ENCODE measurements at regions not wholly inside any gene's neighbourhood (a gene's known extent, or its start where the extent isn't known, plus 50 kb on each side); places are given as distances from the start of the nearest gene placed in this dataset.

DNA sequence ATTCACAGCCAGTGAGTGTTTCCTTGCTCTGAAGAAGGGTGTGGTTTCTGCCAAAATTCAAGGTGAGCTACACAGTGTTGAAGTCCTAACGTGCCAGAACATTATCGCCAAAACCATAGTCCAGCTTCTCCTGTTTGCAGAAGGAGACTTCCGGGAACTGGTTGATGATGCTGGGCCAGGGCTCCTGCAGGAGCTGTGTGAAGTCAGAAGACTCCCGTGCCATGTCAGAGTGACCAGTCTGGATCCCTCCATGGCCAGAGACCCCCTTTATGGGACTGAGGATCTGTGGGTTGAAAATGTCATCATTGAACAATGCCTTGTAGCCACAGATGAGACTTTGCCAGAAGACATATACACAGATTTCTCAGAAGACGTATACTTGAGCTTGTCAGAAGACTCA, 96.0 kb upstream of the RAB12 start:
- no peaks in the 10 kb centered on the region for H3K9me3 ChIP-seq (ENCODE audit: control insufficient read depth in 4 of 4, low read length in 3 of 4)
- no peaks in the 10 kb centered on the region for H3K4me1 ChIP-seq (ENCODE audit: control insufficient read depth in 4 of 4, insufficient read depth in 4 of 4, low read length in 3 of 4)
- H3K27me3 ChIP-seq (ENCODE audit: control insufficient read depth in 4 of 4, insufficient read depth in 4 of 4, low read length in 3 of 4), result no peaks in the 10 kb centered on the region
- TF ChIP-seq, protein P1, sequence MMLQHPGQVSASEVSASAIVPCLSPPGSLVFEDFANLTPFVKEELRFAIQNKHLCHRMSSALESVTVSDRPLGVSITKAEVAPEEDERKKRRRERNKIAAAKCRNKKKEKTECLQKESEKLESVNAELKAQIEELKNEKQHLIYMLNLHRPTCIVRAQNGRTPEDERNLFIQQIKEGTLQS (IDR thresholded peaks at IDR 0.05), result no peak
- TF ChIP-seq NR2F2 (IDR thresholded peaks at IDR 0.05) (no peak), EGR1 (IDR thresholded peaks at IDR 0.05; ENCODE audit: low read depth in 2 of 2) (no peak)
- no peaks in the 10 kb centered on the region for H3K36me3 ChIP-seq (ENCODE audit: control insufficient read depth in 4 of 4, insufficient read depth in 3 of 4, low read depth in 1 of 4, low read length in 3 of 4)
- H3K9ac ChIP-seq (ENCODE audit: low read depth in 1 of 2, low read length in 2 of 2), result no peak overlapping the region
- H3K27ac ChIP-seq (ENCODE audit: low read depth in 1 of 2, low read length in 2 of 2), result no peak overlapping the region
- no peak for DNase-seq (ENCODE audit: low spot score)
- WGBS, result 82% methylated on average over 5 of the region's 5 CpGs
- H3K4me3 ChIP-seq (ENCODE audit: low read depth in 1 of 3, low read length in 3 of 3), result no peak overlapping the region

DNA sequence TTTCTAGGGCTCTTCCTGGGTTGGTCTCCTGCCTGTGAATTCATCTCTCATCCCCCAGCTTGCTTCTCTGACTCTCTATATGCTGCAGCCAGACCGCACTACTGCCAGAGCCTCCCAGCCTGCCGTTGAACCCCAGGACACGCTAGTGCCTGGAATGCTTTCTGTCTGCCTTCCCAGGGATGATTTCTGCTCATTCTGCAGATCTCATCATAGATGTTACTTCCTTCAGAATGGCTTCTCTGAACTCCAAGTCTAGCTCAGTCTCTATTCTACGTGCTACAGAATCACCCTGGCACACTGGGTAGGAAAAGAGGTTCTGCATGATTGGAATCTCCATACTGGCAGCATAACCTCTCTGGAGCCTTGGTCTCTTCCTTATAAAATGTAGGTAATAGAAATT, 94.8 kb upstream of the RAB12 start:
- no peaks in the 10 kb centered on the region for H3K4me1 ChIP-seq (ENCODE audit: control insufficient read depth in 4 of 4, insufficient read depth in 4 of 4, low read length in 3 of 4)
- H3K27ac ChIP-seq (ENCODE audit: low read depth in 1 of 2, low read length in 2 of 2), result no peak overlapping the region
- H3K9me3 ChIP-seq (ENCODE audit: control insufficient read depth in 4 of 4, low read length in 3 of 4), result no peaks in the 10 kb centered on the region
- H3K9ac ChIP-seq (ENCODE audit: low read depth in 1 of 2, low read length in 2 of 2), result no peak overlapping the region
- H3K36me3 ChIP-seq (ENCODE audit: control insufficient read depth in 4 of 4, insufficient read depth in 3 of 4, low read depth in 1 of 4, low read length in 3 of 4), result no peaks in the 10 kb centered on the region
- WGBS, result 81% methylated on average over 4 of the region's 4 CpGs
- no peak for DNase-seq (ENCODE audit: low spot score)
- no peaks in the 10 kb centered on the region for H3K27me3 ChIP-seq (ENCODE audit: control insufficient read depth in 4 of 4, insufficient read depth in 4 of 4, low read length in 3 of 4)
- TF ChIP-seq FOXA2 (IDR thresholded peaks at IDR 0.05) (no peak), EGR1 (IDR thresholded peaks at IDR 0.05; ENCODE audit: low read depth in 2 of 2) (no peak), HNF4G (IDR thresholded peaks at IDR 0.05) (no peak), GABPA (IDR thresholded peaks at IDR 0.05 in 1 of 2, conservative IDR thresholded peaks at IDR 0.05 in 1 of 2) (no peak), HNF4A (conservative IDR thresholded peaks at IDR 0.05) (no peak), RAD21 (IDR thresholded peaks at IDR 0.05) (no peak), FOXA1 (IDR thresholded peaks at IDR 0.05) (no peak), JUND (IDR thresholded peaks at IDR 0.05) (no peak), NR2F2 (IDR thresholded peaks at IDR 0.05) (no peak), YY1 (IDR thresholded peaks at IDR 0.05) (no peak), RXRA (IDR thresholded peaks at IDR 0.05) (no peak)
- TF ChIP-seq, protein P2, sequence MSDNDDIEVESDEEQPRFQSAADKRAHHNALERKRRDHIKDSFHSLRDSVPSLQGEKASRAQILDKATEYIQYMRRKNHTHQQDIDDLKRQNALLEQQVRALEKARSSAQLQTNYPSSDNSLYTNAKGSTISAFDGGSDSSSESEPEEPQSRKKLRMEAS (IDR thresholded peaks at IDR 0.05), result no peak
- TF ChIP-seq, protein P3, sequence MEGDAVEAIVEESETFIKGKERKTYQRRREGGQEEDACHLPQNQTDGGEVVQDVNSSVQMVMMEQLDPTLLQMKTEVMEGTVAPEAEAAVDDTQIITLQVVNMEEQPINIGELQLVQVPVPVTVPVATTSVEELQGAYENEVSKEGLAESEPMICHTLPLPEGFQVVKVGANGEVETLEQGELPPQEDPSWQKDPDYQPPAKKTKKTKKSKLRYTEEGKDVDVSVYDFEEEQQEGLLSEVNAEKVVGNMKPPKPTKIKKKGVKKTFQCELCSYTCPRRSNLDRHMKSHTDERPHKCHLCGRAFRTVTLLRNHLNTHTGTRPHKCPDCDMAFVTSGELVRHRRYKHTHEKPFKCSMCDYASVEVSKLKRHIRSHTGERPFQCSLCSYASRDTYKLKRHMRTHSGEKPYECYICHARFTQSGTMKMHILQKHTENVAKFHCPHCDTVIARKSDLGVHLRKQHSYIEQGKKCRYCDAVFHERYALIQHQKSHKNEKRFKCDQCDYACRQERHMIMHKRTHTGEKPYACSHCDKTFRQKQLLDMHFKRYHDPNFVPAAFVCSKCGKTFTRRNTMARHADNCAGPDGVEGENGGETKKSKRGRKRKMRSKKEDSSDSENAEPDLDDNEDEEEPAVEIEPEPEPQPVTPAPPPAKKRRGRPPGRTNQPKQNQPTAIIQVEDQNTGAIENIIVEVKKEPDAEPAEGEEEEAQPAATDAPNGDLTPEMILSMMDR (IDR thresholded peaks at IDR 0.05; ENCODE audit: low read depth, low read length, missing input control), result no peak
- TF ChIP-seq, protein P4, sequence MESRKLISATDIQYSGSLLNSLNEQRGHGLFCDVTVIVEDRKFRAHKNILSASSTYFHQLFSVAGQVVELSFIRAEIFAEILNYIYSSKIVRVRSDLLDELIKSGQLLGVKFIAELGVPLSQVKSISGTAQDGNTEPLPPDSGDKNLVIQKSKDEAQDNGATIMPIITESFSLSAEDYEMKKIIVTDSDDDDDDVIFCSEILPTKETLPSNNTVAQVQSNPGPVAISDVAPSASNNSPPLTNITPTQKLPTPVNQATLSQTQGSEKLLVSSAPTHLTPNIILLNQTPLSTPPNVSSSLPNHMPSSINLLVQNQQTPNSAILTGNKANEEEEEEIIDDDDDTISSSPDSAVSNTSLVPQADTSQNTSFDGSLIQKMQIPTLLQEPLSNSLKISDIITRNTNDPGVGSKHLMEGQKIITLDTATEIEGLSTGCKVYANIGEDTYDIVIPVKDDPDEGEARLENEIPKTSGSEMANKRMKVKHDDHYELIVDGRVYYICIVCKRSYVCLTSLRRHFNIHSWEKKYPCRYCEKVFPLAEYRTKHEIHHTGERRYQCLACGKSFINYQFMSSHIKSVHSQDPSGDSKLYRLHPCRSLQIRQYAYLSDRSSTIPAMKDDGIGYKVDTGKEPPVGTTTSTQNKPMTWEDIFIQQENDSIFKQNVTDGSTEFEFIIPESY (IDR thresholded peaks at IDR 0.05), result no peak
- TF ChIP-seq, protein P5, sequence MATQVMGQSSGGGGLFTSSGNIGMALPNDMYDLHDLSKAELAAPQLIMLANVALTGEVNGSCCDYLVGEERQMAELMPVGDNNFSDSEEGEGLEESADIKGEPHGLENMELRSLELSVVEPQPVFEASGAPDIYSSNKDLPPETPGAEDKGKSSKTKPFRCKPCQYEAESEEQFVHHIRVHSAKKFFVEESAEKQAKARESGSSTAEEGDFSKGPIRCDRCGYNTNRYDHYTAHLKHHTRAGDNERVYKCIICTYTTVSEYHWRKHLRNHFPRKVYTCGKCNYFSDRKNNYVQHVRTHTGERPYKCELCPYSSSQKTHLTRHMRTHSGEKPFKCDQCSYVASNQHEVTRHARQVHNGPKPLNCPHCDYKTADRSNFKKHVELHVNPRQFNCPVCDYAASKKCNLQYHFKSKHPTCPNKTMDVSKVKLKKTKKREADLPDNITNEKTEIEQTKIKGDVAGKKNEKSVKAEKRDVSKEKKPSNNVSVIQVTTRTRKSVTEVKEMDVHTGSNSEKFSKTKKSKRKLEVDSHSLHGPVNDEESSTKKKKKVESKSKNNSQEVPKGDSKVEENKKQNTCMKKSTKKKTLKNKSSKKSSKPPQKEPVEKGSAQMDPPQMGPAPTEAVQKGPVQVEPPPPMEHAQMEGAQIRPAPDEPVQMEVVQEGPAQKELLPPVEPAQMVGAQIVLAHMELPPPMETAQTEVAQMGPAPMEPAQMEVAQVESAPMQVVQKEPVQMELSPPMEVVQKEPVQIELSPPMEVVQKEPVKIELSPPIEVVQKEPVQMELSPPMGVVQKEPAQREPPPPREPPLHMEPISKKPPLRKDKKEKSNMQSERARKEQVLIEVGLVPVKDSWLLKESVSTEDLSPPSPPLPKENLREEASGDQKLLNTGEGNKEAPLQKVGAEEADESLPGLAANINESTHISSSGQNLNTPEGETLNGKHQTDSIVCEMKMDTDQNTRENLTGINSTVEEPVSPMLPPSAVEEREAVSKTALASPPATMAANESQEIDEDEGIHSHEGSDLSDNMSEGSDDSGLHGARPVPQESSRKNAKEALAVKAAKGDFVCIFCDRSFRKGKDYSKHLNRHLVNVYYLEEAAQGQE (IDR thresholded peaks at IDR 0.05), result no peak
- H3K4me3 ChIP-seq (ENCODE audit: low read depth in 1 of 3, low read length in 3 of 3), result no peak overlapping the region

Data from liver (tissue), 8 donors.